Activated CD4-positive, alpha-beta T cell treated with anti-CD3 and anti-CD28 coated beads for 48 hours (primary cell): ENCODE measurements at regions not wholly inside any gene's neighbourhood (a gene's known extent, or its start where the extent isn't known, plus 50 kb on each side); places are given as distances from the start of the nearest gene placed in this dataset.

Experiments used
- DNase-seq: peaks from one replicate; pipeline ENCODE4 v3.0.0-alpha.2; 2020

DNA sequence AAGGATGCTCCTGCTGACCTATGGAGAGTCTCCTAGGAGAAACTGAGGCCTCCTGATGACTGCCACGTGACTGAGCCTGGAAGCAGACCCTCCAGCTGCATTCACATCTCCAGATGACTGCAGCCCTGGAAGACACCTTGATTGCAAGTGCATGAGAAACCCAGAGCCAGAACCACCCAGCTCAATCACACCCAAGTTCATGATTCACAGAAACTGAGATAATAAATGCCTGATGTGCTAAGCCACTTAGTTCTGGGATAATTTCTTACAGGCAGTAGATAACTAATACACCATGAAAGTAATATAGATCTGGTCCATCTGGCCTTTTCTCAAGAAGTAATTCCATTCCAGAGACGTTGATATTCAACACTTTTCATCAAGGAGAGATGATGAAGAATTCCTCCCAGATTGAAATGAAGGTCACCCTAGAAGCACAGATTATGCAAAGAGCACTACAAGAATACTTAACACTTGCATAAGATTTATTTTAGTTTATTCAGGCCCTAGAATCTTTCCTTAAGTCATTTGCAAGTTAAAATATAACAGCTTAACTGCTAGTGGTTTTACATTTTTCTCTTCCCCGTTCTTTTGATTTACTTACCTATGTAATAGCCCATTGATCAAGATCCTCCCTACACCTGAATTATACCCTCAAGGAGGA, 208.2 kb upstream of the INHBA start:
- no peak for DNase-seq

GRCh38 chr7:41907444-41907843, 204.6 kb upstream of the INHBA start:
- DNase-seq: no peak

GRCh38 chr7:41900532-41900931, 197.6 kb upstream of the INHBA start:
- DNase-seq: no peak

DNA sequence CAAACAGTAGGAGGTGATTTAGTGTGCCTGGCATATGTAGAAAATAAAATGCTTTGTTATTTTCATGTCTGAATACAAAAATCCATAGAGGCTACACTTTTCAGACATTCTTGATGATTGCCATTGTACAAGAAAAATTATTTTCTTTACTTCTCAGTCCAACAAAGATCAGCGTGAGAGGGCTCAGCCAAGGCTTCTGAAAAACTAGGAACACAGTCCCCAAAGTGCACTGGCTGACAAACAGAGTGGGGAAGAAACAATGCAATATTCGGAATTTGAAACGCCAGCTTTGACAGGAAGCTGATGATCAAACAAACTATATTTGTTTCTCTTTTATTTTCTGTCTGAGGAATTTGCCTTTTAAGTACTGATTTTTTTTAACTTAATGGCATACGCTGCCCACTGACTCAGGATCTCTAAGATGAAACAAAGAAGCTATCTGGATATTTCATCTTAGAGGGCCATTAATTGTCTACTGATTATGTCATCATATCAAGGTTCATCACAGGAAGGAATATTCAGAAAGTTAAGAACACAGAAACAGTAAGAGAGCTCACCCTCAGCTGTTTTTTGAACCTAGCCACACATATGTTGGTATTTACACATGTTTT, 197.0 kb upstream of the INHBA start:
- DNase-seq: no peak

DNA sequence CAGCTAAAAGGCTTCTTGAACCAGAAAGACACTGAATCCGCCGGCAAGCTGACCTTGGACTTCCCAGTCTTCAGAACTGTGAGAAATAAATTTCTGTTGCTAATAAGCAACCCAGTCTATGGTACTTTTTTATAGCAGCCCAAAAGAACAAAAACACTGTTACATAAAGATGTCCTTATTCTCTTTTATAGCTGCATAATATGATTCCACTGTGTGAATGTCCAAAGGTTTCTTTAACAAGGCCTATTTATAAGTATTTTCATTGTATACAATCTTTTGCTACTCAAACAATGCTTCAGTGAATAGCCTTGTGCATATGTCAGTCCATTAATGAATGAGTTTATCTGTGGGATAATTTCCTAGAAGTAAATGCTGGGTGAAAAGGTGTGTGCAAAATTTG, 190.8 kb upstream of the INHBA start:
- DNase-seq: no peak

DNA sequence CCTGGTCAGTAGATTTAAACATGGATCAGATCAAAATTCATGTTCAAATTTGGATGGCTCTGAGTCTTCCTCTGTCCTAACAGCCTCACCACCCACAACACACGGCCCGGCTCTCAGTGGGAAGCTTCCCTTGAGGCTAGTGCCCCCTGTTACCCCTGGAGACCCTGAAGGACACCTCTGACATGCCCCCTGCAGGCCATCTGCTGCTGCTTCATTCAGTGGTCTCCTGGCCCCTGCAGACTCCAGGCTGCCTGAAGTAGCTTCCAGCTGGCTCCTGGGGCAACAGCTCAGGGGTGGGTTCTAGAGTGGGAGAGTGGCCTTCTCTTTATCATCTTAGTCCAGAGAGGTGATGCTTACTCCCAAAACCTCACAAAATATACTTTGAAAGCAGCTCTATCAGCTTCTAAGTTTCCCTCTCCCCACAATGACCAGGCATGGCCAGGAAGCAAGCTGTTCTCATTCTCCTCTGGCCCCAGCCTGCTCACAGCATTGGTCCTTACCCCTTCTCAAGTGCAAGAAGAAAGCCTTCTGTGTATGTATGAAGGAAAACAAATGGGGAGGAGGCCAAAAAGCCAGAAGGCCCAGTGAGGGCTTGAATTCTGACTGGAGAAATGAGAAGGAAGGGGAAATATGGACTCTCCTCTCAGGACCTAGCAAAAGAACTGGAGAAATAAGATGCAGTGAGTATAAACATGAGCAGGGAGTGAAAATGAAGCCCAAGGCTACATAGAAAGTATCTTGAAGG, 189.6 kb upstream of the INHBA start:
- no peak for DNase-seq

- DNase-seq: no peak
Observed at GRCh38 chr7:41891950-41892349, 189.1 kb upstream of the INHBA start.

DNA sequence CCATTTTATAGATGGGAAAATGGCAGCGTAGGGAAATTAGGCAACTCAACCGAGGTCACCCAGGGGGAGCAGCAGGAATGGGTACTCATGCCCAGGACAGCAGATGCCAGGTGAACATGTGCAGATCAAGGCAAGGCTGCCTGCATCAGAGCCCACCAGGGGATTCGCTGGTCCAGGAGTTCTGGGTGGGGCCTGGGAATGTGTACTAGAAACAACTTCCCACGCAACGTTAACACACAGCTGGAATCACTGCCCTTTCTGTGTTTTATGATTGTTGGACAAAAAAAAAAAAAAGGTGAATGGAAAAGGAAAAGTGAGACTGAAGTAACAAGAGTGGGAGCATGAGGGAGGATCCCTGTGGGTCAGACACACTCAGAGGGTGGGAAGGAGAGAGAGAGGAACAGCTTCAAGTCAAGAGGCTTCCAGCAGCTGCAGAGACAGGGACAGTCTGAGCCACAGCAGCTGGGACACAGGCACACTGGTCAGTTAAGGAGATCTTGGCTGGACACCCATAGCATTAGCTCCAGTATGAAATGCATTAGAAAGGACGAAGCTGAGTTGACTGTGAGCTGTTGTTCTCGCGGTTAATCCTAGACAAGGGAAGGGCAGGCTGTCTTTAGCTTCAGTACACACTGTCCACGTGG, 187.9 kb upstream of the INHBA start:
- DNase-seq: no peak

DNA sequence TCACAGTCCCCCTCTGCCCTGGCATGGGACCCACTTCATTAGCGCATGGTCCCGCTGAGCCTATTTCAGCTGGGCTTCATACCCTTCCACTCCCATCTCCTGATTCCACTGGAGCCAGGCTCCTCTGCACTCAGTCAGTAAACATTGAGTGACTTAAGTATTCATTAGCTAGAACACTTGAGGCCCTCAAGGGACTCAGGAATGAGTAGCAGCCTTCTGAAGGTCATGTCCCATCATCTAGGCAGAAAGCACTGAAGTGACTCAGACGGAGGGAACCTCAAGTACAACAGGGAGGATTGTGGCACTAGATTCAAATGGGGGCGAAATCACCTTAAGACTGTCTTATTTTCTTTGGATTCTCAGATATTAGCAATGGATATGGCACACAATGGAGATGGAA, 186.6 kb upstream of the INHBA start:
- DNase-seq: no peak

DNA sequence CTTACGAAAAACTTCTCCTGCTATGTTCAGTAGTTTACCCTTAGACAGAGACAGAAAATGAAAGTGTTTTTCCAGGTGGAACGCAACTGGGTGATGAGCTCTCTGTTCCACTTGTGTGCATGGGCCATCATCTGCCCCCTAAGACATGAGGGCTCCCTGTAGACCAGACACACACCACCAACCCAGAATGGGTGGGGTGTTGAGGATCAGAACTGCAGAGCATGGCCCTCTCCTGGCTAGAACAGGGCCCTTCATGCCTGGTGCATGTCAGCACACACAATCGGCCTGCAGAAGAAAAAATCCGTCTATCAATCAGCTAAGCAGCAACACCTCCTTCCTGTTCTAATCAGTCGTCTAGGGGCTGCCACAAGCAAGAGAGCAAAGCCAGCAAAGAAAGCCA, 186.2 kb upstream of the INHBA start:
- DNase-seq: no peak

DNA sequence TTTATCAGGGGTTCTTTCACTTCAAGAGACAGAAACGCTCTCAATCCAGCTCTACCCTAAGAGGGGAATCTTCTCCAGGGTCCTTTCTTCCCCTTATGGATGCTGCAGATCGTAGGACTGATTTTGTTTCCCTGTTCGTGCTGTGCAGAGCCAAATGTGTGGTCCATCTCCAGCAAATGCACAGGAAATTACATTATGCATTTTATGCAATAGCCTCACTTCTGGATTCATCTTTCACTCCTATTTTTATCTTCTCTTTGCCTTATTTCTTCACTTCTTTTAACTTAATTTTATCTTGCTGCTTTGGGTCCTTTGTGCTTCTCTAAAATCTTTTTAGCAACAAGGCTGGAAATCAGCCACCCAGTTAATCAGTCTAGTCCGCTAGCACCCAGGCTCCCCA, 184.5 kb upstream of the INHBA start:
- no peak for DNase-seq

GRCh38 chr7:41886901-41887311, 184.0 kb upstream of the INHBA start:
- DNase-seq: no peak

GRCh38 chr7:41886262-41886900, 183.5 kb upstream of the INHBA start:
- no peak for DNase-seq

- no peak for DNase-seq
Observed at GRCh38 chr7:41885748-41886147, 182.9 kb upstream of the INHBA start.

- no peak for DNase-seq
Observed at GRCh38 chr7:41885078-41885477, 182.2 kb upstream of the INHBA start.

DNA sequence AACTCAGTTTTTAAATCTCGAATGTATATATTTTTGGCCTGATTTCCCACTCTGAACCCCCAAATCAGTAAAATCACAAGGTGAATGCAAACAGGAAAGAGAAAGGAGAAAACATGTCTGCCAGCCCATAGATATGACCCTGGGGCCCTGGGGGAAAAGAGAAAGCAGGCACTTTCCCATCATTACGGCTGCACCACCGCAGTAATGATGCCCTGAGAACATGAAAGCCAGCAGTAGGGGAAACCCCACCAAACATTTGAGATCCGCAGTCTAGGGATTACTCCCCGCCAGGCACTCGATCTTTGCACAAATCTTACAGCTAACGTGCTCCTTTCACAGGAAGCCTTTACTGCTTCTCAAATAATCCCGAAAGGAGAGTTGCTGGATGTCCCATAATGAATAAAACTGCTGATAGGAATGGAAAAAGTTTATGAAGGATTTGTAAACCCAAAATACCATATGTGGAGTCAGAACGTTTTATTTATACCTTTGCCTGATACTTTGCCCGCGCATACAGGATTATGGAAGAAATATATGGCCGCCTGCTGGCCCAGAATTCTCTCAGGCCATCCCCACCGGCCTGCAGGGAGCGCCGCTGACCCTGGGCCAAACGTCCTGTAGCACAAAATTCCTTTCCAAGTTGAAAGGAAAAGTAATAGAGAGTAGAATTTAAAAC, 180.0 kb upstream of the INHBA start:
- DNase-seq: peak; percentile 16

- DNase-seq: no peak
Observed at GRCh38 chr7:41882256-41882655, 179.4 kb upstream of the INHBA start.

DNA sequence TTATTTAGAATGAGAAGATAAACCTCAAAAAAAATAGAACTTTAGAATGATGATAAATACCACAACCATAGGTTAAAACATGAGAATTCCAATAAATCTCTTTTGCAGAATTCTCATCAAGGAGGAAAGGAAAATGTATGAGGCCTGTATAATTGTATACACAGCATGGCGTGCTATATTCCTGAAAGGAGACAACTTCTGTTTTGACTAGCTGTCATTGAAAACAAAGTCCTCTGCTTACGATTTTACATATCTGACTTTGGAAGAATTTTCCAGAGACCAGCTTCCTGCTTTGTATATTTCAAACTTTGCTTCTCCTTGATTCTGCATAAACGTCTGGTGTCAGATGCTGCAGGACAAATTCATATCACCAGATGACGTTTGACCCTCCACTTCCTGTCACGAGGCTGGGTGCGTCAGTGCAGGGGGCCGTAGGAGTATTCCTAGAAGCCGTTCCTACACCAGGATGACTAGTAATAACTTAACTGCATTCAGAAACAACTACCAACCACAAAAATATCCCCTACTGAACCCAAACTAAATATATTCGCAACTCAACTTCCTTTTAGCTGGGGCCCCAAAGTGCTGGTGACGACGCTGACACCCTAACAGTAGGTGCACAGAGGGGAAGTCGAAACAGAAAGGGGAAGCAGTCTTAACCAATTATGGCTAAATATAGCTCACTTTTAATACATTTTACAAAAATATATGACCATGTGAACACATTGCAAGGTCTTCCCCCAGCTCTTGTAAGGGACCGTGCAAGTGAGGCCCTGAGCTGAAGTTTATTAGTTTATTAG, 178.6 kb upstream of the INHBA start:
- peak; percentile 86 for DNase-seq

- DNase-seq: no peak
Observed at GRCh38 chr7:41880107-41880506, 177.2 kb upstream of the INHBA start.

DNA sequence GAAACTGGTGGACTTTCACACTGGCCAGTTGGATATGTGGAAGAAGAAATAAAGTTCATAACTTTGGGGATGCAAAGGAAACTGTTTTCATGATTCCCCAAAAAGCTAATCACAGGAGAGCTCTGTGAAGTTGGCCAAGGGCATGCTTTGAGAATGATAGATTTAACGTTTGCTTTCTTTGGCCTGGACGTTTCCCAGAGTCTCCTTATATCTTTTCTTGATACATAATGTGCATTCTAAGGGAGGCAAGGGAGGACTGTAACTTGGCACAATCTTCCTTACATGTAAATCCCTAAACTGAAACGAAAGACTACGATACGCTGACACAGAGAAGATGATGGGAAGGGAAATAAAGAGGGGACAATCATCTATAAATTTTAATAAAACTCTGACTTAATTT, 176.5 kb upstream of the INHBA start:
- DNase-seq: no peak

DNA sequence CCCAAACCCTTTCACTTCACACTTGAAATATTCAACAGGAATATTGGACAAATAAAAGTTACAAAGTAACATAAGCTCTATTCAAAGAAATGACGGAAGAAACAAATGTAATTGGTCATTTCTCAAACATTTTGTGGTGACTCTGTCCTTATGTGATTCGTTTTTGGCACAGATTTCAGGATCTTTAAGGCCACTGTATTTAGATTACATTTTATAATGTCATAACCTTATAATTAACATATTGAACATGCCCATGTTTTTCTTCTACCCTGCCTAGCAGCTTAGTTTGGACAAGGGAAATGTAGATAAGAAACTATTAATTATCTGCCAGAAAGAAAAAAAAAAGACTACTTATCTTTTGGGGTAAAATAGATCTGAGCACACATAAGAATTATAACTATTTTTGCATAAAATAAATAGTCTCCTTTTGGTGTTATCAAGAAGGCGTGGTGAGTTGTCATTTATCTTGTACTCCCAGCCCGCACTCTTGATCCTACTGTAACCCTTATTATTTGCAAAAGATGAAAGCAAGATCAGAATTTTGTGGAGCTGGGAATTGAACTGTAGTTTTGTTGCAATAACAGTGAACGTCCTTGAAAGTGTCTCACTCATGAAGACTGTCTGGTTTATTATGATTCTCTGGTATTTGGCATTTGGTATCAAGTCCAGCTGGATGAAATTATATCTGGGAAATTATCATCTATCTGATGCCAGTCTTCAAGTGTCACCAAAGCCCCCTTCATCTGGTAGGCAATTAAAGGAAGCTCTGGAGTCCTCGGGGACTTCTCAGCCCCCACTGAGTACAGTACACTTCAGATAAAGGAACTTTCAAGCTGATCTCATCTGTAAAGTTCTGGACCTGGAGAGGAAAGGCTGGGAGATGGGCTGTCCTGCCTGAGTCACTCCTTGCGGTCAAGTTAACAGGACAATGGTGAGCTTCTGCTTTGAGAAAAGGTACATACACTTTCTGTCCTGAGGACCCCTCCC, 175.7 kb upstream of the INHBA start:
- DNase-seq: no peak
